Hepatocyte (in vitro differentiated cells): ENCODE measurements at regions not wholly inside any gene's neighbourhood (a gene's known extent, or its start where the extent isn't known, plus 50 kb on each side); places are given as distances from the start of the nearest gene placed in this dataset.

Experiments used
- EZH2 ChIP-seq: fragments of 200-600 bp; sonication (generic); IDR thresholded peaks from 2 replicates; pipeline ENCODE4 v1.6.1; 2016; ENCODE audit warnings: antibody characterized with exemption, mild to moderate bottlenecking, borderline replicate concordance
- EZH2phosphoT487 ChIP-seq: fragments of 200-600 bp; sonication (generic); IDR thresholded peaks from one replicate; pipeline ENCODE4 v1.6.1; 2018; ENCODE audit warnings: antibody characterized with exemption, mild to moderate bottlenecking, low read depth, moderate library complexity; ENCODE audit not compliant: unreplicated experiment, severe bottlenecking
- TF ChIP-seq, protein P1 (sequence below): fragments of 200-600 bp; sonication (generic); IDR thresholded peaks from 2 replicates; pipeline ENCODE4 v1.5.1; 2016; ENCODE audit warnings: antibody characterized with exemption, mild to moderate bottlenecking; ENCODE audit not compliant: poor library complexity

DNA sequence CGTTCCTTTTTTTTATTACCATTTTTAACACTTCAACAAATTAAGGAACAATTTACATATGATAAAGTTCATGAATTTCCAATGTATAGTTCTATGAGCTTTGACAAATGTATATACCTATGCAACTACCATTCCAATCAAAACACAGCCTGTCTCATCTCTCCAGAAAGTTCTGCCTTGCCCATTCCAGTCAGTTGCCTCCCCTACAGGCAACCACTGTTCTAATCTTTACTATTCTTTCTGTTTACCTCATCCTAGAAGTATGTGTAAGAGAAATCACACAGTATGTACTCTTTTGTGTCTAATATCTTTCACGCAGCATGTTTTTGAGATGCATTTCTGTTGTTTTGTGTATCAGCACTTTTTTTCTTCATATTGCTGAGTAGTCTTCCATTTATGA, 224.9 kb downstream of the KIT start:
- TF ChIP-seq, protein P1, sequence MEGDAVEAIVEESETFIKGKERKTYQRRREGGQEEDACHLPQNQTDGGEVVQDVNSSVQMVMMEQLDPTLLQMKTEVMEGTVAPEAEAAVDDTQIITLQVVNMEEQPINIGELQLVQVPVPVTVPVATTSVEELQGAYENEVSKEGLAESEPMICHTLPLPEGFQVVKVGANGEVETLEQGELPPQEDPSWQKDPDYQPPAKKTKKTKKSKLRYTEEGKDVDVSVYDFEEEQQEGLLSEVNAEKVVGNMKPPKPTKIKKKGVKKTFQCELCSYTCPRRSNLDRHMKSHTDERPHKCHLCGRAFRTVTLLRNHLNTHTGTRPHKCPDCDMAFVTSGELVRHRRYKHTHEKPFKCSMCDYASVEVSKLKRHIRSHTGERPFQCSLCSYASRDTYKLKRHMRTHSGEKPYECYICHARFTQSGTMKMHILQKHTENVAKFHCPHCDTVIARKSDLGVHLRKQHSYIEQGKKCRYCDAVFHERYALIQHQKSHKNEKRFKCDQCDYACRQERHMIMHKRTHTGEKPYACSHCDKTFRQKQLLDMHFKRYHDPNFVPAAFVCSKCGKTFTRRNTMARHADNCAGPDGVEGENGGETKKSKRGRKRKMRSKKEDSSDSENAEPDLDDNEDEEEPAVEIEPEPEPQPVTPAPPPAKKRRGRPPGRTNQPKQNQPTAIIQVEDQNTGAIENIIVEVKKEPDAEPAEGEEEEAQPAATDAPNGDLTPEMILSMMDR: peak; percentile 1
- TF ChIP-seq EZH2 (no peak), EZH2phosphoT487 (no peak)
